HG02870 (cell line): ENCODE measurements at regions not wholly inside any gene's neighbourhood (a gene's known extent, or its start where the extent isn't known, plus 50 kb on each side); places are given as distances from the start of the nearest gene placed in this dataset.

Experiments
- ATAC-seq: cut with Tn5 transposase; IDR thresholded peaks from one replicate; pipeline ENCODE4 v1.9.1; 2021; ENCODE audit warnings: mild to moderate bottlenecking, moderate library complexity; ENCODE audit not compliant: unreplicated experiment

GRCh38 chr14:22458737-22459136 is 130.3 kb downstream of the DAD1 start:
- ATAC-seq: no peak

- no peak for ATAC-seq
Measured at GRCh38 chr14:22456998-22457594, 131.9 kb downstream of the DAD1 start.

GRCh38 chr14:22456421-22456820 is 132.6 kb downstream of the DAD1 start:
- ATAC-seq: no peak

- ATAC-seq: no peak
Measured at GRCh38 chr14:22452330-22452729, 136.7 kb downstream of the DAD1 start.

- no peak for ATAC-seq
Measured at GRCh38 chr14:22450266-22450665, 138.8 kb downstream of the DAD1 start.

- ATAC-seq: no peak
Measured at GRCh38 chr14:22449600-22449905, 139.5 kb downstream of the DAD1 start.

- ATAC-seq: peak; percentile 61
Measured at GRCh38 chr14:22448905-22449599, 140.0 kb downstream of the DAD1 start.

GRCh38 chr14:22448035-22448904 is 140.8 kb downstream of the DAD1 start:
- peak; percentile 75 for ATAC-seq

- ATAC-seq: no peak
Measured at GRCh38 chr14:22438742-22439141, 150.3 kb downstream of the DAD1 start.

GRCh38 chr14:22434901-22435550 is 154.0 kb downstream of the DAD1 start:
- no peak for ATAC-seq

GRCh38 chr14:22434030-22434429 is 155.0 kb downstream of the DAD1 start:
- no peak for ATAC-seq

GRCh38 chr14:22433069-22433468 is 156.0 kb downstream of the DAD1 start:
- ATAC-seq: no peak

- ATAC-seq: no peak
Measured at GRCh38 chr14:22432348-22432976, 156.6 kb downstream of the DAD1 start.

- no peak for ATAC-seq
Measured at GRCh38 chr14:22429546-22430294, 159.3 kb downstream of the DAD1 start.

- no peak for ATAC-seq
Measured at GRCh38 chr14:22428700-22429291, 160.2 kb downstream of the DAD1 start.

GRCh38 chr14:22427771-22428231 is 161.2 kb downstream of the DAD1 start:
- no peak for ATAC-seq

- ATAC-seq: no peak
Measured at GRCh38 chr14:22426711-22427110, 162.3 kb downstream of the DAD1 start.

- ATAC-seq: no peak
Measured at GRCh38 chr14:22423958-22424357, 165.1 kb downstream of the DAD1 start.

- ATAC-seq: no peak
Measured at GRCh38 chr14:22422238-22422637, 166.8 kb downstream of the DAD1 start.
